ENCODE measurements at regions not wholly inside any gene's neighbourhood (a gene's known extent, or its start where the extent isn't known, plus 50 kb on each side); places are given as distances from the start of the nearest gene placed in this dataset.

DNA sequence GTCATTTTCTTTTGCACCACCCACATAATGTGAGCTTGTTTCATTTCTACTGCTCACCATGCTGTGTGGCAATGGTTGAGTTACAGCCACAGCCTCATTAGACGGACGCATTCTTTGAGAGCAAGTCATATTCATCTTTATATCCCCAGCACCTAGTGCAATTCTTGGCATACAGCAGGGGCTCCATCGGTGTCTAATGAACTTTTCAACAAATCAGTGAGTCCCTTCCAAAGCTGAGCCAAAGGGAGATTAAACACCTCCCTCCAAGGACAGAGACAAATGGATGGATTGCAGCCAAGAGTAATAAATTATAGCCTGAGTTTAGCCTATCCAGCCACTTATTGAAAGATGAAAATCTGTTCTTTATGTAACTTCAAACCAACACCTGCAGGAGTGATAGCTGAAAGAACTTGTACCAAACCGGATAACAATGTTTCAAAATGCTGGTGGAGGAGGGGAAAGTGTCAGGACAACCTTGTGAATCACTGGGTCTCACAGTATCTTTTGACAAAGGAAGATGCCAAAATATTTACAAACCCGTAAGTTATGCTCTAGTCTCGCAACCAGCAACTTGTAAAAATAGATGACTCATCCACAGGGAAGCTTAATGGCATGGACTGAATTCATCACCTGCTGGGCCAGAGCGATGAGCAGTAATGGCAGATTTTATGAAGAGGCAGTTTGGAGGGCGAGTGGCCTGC, 139.0 kb downstream of the PXDC1 start:
- no peaks in the 10 kb centered on the region for H3K27me3 ChIP-seq
- intact Hi-C loops (cut with DNase I), result no loop called here
- TF ChIP-seq CTCF (IDR thresholded peaks at IDR 0.05) (no peak), POLR2A (IDR thresholded peaks at IDR 0.05) (no peak)
- no peak overlapping the region for H3K27ac ChIP-seq
- H3K36me3 ChIP-seq, result no peaks in the 10 kb centered on the region
- H3K4me1 ChIP-seq, result no peaks in the 10 kb centered on the region
- H3K4me3 ChIP-seq, result no peak overlapping the region
- no peaks in the 10 kb centered on the region for H3K9me3 ChIP-seq
- WGBS (ENCODE audit: insufficient coverage, low coverage, low lambda C conversion rate, missing lambda C conversion rate), result 75% methylated on average over 7 of the region's 8 CpGs
- no peak for DNase-seq
- ATAC-seq, result no peak

GRCh38 chr6:3610921-3611320, 140.6 kb downstream of the PXDC1 start:
- intact Hi-C loops (cut with DNase I), result no loop called here
- ATAC-seq, result no peak
- Histone ChIP-seq H3K27me3 (no peaks in the 10 kb centered on the region), H3K4me3 (no peak overlapping the region), H3K36me3 (no peaks in the 10 kb centered on the region), H3K27ac (no peak overlapping the region), H3K9me3 (no peaks in the 10 kb centered on the region), H3K4me1 (no peaks in the 10 kb centered on the region)
- DNase-seq, result no peak
- WGBS (ENCODE audit: insufficient coverage, low coverage, low lambda C conversion rate, missing lambda C conversion rate), result 65% methylated on average over 7 of the region's 7 CpGs
- TF ChIP-seq CTCF (IDR thresholded peaks at IDR 0.05), result no peak
- TF ChIP-seq POLR2A (IDR thresholded peaks at IDR 0.05), result no peak

DNA sequence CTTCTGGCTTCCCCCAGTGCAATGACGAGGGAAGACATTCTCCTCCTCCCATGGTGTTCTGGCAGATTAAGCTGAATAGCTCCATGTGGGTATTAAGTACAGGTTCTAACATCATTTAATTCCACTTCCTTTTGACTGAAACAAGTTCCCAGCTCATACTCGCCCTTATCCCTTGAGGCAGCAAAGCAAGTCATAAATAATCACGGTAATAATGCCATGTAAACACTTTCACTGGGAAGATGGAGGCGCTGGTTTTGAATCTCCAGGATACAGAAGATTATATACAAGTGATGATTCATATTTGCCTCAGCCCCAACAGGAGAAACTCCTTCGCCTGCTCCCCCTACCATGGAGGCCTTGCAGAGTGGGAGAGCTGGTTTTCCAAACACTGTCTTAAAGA, 141.3 kb downstream of the PXDC1 start:
- WGBS (ENCODE audit: insufficient coverage, low coverage, low lambda C conversion rate, missing lambda C conversion rate), result 57% methylated on average over 3 of the region's 5 CpGs
- Histone ChIP-seq H3K27ac (no peak overlapping the region), H3K4me3 (no peak overlapping the region), H3K27me3 (no peaks in the 10 kb centered on the region), H3K36me3 (no peaks in the 10 kb centered on the region), H3K4me1 (no peaks in the 10 kb centered on the region), H3K9me3 (no peaks in the 10 kb centered on the region)
- TF ChIP-seq POLR2A (IDR thresholded peaks at IDR 0.05) (no peak), CTCF (IDR thresholded peaks at IDR 0.05) (no peak)
- DNase-seq, result no peak
- ATAC-seq, result no peak
- intact Hi-C loops (cut with DNase I), result no loop called here

GRCh38 chr6:3609388-3609787, 142.1 kb downstream of the PXDC1 start:
- Histone ChIP-seq H3K9me3 (no peaks in the 10 kb centered on the region), H3K27me3 (no peaks in the 10 kb centered on the region), H3K4me1 (no peaks in the 10 kb centered on the region), H3K4me3 (no peak overlapping the region), H3K27ac (no peak overlapping the region), H3K36me3 (no peaks in the 10 kb centered on the region)
- TF ChIP-seq CTCF (IDR thresholded peaks at IDR 0.05) (no peak), POLR2A (IDR thresholded peaks at IDR 0.05) (no peak)
- DNase-seq (no peak), ATAC-seq (no peak)
- intact Hi-C loops (cut with DNase I), result no loop called here
- WGBS (ENCODE audit: insufficient coverage, low coverage, low lambda C conversion rate, missing lambda C conversion rate), result no CpG with 5 or more reads among the region's 3 CpGs

GRCh38 chr6:3608159-3608558, 143.4 kb downstream of the PXDC1 start:
- DNase-seq (no peak), ATAC-seq (no peak)
- H3K4me3 ChIP-seq, result no peak overlapping the region
- H3K4me1 ChIP-seq, result no peaks in the 10 kb centered on the region
- H3K27ac ChIP-seq, result no peak overlapping the region
- TF ChIP-seq POLR2A (IDR thresholded peaks at IDR 0.05) (no peak), CTCF (IDR thresholded peaks at IDR 0.05) (no peak)
- no peaks in the 10 kb centered on the region for H3K36me3 ChIP-seq
- H3K9me3 ChIP-seq, result no peaks in the 10 kb centered on the region
- WGBS (ENCODE audit: insufficient coverage, low coverage, low lambda C conversion rate, missing lambda C conversion rate), result 85% methylated on average over 7 of the region's 10 CpGs
- intact Hi-C loops (cut with DNase I), result no loop called here
- H3K27me3 ChIP-seq, result no peaks in the 10 kb centered on the region
